ENCODE measurements at regions not wholly inside any gene's neighbourhood (a gene's known extent, or its start where the extent isn't known, plus 50 kb on each side); places are given as distances from the start of the nearest gene placed in this dataset.

DNA sequence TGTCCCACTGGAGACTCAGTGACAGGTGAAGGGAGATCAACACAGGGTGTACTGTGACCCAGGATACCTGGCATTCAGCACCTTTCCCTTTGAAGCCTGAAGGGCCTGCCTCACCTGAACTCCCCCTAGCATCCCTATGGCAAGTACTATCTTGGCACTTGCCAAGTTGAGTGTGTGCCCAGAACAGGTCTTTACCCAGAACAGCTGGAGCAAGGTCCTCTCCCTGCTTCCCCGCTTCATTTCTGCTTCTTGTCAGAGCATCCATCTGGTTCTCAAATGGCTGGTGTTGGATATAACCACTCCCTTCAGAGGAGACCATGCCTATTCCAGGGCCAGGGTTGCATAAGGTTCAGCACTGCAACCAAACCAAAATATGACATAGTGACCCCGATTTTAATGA is 73.0 kb downstream of the FAM43A start:
- Histone ChIP-seq H3K36me3 (no peaks in the 10 kb centered on the region), H3K4me3 (no peak overlapping the region), H3K27ac (no peak overlapping the region), H3K9me3 (replicated peaks) (no peaks in the 10 kb centered on the region), H3K27me3 (no peaks in the 10 kb centered on the region), H3K4me1 (no peaks in the 10 kb centered on the region)
- no peak for DNase-seq

DNA sequence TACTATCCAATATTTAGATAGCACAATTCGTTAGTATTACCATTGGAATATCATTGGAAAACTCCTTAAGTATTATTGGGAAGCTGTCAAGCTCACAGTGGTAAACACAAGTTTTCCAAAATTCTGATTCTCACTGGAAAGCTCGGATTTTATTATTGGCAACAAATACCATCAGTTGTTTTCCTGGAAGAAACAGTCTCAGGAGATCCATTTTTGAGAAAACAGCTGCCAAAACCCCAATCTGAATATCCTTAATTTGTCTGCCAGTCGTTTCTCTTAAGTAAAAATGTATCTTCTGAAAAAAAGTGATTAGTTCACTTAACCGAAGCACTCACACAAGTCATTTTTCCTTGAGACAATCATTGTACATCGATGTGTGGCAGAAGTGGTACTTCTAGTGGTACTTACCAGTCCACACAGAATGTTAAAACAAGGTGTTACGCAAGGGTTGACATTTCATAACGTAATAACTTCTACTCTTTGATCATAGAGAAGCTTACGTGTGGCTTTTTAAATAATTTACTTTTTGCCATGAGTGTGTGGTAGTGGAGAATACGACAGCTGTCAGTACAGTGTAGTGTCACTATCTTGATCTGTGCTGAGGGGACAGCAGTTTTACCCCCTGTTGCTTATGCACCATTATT is 74.9 kb downstream of the FAM43A start:
- H3K36me3 ChIP-seq: no peaks in the 10 kb centered on the region
- H3K4me1 ChIP-seq: no peaks in the 10 kb centered on the region
- no peak overlapping the region for H3K4me3 ChIP-seq
- no peaks in the 10 kb centered on the region for H3K27me3 ChIP-seq
- DNase-seq: no peak
- no peak overlapping the region for H3K27ac ChIP-seq
- H3K9me3 ChIP-seq (replicated peaks): no peaks in the 10 kb centered on the region

DNA sequence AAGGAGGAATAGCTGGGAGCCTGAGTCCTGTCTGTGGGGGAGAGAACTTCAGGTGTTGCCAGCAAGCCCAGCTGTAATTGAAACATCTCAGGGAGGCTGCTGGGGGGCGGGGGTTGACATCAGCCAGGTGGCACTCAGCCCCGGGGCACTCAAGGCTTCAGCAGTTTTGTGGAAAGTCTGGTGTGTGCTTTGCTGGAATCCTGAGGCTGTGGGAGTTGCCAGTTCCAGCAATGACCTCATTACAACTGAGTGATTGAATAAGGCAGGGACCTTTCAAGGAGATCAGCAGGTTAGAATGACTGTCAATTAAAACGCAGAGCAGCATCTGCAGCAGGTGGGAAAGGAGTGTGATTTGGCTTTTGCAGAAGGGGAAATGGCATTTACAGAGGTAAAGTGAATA is 75.7 kb downstream of the FAM43A start:
- no peaks in the 10 kb centered on the region for H3K36me3 ChIP-seq
- H3K4me1 ChIP-seq: no peaks in the 10 kb centered on the region
- H3K27ac ChIP-seq: no peak overlapping the region
- no peak overlapping the region for H3K4me3 ChIP-seq
- H3K9me3 ChIP-seq (replicated peaks): no peaks in the 10 kb centered on the region
- DNase-seq: no peak
- no peaks in the 10 kb centered on the region for H3K27me3 ChIP-seq

DNA sequence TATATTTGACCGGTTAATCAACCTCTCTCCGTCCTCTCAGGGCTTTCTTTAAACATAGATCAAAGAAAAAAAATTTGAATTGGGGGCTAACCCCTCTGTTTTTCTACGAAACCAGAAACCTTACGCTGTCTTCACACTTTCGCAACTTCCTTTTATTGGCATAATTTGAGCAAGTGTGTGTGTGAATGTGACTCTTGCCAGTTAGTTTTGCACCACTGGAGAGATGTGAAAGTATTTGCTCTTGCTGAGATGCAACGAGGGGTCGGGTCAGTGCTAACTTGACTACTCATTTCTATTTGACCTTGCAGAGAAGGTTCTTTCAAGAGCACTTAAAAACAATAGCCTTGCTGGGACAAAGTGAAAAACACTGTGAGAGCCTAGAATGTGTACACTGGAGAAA is 81.2 kb downstream of the FAM43A start:
- H3K4me1 ChIP-seq: no peaks in the 10 kb centered on the region
- no peaks in the 10 kb centered on the region for H3K27me3 ChIP-seq
- DNase-seq: no peak
- H3K27ac ChIP-seq: no peak overlapping the region
- H3K36me3 ChIP-seq: no peaks in the 10 kb centered on the region
- H3K4me3 ChIP-seq: no peak overlapping the region
- H3K9me3 ChIP-seq (replicated peaks): no peaks in the 10 kb centered on the region

DNA sequence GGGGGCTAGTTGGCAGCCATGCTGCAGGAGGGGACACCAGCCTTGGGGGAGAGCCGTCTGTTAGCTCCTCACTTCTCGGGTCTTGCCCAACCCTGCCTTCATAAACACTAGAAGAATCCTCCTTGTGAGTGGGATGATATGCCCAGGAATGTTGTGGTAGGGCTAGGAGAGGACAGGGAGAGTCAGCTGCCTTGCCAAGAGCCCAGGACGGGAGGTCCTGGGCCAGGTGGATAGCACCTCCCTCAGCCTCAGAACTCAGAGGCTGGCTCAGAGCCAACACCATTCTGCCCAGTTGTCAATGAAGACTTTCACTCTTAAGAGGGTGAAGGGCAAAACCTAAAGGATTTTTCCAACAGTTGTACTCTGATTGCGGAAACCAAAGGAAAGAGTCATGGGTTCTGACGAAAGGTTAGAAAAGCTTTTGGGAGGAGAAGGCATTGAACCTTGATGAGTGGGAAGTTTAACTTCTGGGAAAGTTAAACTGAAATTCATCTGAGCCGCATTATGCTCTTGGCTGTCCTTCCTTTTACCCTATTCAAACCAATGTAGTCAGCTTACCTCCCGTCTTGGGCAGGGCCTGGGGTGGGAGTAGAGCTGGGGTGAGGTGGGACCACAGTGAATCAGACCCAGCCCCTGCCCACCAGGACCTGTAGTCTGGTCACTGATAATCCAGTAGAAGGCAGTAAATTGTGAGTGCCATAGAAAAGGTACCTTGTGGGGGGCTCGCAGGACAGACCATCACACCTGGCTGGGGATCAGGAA is 81.9 kb downstream of the FAM43A start:
- H3K27me3 ChIP-seq: no peaks in the 10 kb centered on the region
- no peaks in the 10 kb centered on the region for H3K36me3 ChIP-seq
- H3K9me3 ChIP-seq (replicated peaks): no peaks in the 10 kb centered on the region
- no peak overlapping the region for H3K4me3 ChIP-seq
- H3K27ac ChIP-seq: no peak overlapping the region
- no peak for DNase-seq
- no peaks in the 10 kb centered on the region for H3K4me1 ChIP-seq

DNA sequence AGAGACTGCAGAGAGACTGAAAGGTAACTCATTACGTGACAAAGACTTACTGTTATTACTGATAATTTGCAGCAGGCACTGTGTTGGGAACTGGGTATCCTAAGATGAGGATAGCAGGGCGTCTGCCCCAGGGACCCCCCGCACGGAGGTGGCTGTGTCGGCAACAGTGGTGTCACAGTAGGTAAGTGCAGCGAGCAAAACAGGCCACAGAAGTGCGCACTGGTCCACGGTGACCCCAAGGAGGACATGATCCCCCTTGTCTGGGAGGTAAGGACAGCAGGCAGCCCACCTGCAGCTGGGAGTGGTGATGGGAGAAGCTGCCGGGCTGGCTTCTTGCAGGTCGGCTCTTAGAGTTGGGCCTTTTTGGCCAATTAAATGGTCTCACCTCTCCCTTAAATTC is 82.9 kb downstream of the FAM43A start:
- Histone ChIP-seq H3K27me3 (no peaks in the 10 kb centered on the region), H3K27ac (no peak overlapping the region), H3K36me3 (no peaks in the 10 kb centered on the region), H3K4me1 (no peaks in the 10 kb centered on the region), H3K4me3 (no peak overlapping the region), H3K9me3 (replicated peaks) (no peaks in the 10 kb centered on the region)
- no peak for DNase-seq

DNA sequence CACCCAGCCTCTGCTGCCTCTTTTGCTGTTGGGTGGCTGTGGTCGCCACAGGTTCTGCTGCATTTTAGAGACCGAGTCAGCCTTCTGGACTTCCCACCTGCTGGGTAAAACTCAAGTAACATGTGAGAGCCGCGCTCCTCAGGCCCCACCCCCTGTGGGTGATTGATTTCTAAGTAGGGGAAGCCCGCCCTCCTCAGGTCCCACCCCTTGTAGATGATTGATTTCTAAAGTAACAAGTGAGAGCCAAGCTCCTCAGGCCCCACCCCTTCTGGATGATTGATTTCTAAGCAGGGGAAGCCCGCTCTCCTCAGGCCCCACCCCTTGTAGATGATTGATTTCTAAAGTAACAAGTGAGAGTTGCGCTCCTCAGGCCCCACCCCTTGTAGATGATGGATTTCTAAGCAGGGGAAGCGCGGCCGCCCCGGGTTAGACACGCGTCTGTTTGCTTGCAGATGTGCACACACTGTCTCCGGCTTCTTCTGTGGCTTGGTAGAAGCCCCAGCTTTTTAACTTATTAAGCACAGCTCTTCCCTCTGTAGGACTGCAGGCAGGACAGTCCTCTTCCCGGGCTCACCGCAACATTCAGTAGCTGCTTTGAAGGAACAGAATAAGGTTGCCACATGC is 83.4 kb downstream of the FAM43A start:
- Histone ChIP-seq H3K36me3 (no peaks in the 10 kb centered on the region), H3K4me1 (no peaks in the 10 kb centered on the region), H3K27ac (no peak overlapping the region), H3K4me3 (no peak overlapping the region), H3K9me3 (replicated peaks) (no peaks in the 10 kb centered on the region), H3K27me3 (no peaks in the 10 kb centered on the region)
- peak; percentile 43 to 61 for DNase-seq

DNA sequence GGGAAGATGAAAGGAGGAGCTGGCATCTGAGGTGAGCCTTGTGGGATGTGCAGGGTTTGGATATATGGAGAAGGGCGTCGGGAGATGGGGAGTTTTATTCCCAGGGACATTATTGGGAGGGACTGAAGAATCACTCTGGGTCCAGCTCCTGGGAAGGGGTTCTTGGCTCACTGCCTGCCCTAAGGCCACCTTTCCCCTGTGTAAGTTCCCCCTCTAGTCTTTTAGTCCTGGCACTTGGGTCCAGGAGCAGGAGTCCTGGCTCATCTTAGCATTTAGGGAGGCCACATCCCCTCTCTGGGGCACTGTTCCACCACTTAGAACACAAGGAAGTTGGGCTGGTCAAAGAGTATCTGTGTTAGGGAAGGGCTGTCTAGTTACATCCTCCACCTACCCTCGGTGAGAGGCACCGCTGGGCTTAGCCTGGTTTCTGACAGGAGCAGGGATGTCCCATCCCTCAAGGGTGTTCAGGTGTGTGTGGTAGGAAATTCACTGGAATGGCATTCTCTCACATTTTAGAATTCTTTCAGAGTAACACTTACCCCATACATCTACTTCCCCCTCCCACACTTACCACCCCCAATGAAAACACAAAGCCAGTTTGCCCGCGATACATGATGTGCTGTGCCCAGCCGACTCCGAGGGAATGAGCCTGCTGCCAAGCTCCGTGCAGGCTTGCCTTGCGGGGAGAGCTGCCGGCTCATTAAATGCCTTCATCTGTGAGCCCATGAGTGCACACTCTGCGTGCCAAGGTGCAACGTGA is 86.7 kb downstream of the FAM43A start:
- no peak for DNase-seq
- Histone ChIP-seq H3K27me3 (no peaks in the 10 kb centered on the region), H3K9me3 (replicated peaks) (no peaks in the 10 kb centered on the region), H3K36me3 (no peaks in the 10 kb centered on the region), H3K4me3 (no peak overlapping the region), H3K27ac (no peak overlapping the region), H3K4me1 (no peaks in the 10 kb centered on the region)

DNA sequence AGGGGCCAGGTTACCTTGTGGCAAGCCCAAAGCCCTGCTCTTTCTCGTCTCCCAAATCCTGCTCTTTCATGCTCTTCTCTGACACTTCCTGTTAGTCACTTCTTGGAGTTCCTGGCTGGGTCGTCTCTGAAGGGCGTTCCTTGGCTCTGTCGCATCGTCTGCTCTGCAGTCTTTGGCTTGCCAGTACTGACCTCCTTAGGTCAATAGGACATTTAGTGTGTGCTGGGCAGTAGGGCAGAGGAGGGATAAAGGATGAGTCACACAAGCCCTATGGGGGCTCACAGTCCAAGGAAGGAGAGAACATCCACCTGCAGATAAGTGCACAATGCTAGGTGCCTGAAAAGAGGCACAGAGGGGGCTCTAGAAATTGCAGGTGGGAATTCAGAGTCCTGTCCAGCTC is 87.5 kb downstream of the FAM43A start:
- Histone ChIP-seq H3K9me3 (replicated peaks) (no peaks in the 10 kb centered on the region), H3K27ac (no peak overlapping the region), H3K36me3 (no peaks in the 10 kb centered on the region), H3K27me3 (no peaks in the 10 kb centered on the region), H3K4me3 (no peak overlapping the region), H3K4me1 (no peaks in the 10 kb centered on the region)
- DNase-seq: no peak

DNA sequence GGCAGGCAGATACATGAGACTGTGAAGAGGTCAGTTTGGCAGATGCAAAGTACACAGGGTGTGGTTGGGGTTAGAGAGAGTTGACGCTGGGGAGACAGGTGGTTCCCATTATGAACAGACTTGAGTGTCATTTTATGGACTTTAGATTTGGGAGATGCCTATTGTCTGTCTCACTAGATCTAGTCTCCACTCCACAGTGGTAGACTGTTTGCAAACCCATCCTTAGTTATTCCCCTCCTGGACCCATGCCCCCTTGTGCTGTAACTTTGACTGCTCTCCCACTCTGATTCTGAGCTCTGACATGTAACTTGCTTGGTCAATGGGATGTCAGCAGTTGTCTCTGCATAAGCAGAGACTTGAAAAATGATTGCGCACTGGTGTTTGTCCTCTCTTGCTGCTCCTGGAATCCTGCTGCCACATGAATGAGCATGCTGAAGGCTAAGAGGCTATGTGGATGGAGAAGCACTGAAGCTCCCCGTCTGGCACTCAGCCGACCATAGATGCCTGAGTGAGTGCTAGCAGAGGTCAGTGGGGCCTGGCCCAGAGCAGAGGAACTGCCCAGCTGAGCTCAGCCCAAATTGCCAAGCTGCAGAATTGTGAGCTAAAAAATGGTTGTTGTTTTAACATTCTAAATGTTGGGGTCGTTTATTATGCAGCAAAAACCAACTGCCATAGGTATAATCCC is 88.2 kb downstream of the FAM43A start:
- no peak for DNase-seq
- Histone ChIP-seq H3K36me3 (no peaks in the 10 kb centered on the region), H3K4me3 (no peak overlapping the region), H3K4me1 (no peaks in the 10 kb centered on the region), H3K9me3 (replicated peaks) (no peaks in the 10 kb centered on the region), H3K27ac (no peak overlapping the region), H3K27me3 (no peaks in the 10 kb centered on the region)

DNA sequence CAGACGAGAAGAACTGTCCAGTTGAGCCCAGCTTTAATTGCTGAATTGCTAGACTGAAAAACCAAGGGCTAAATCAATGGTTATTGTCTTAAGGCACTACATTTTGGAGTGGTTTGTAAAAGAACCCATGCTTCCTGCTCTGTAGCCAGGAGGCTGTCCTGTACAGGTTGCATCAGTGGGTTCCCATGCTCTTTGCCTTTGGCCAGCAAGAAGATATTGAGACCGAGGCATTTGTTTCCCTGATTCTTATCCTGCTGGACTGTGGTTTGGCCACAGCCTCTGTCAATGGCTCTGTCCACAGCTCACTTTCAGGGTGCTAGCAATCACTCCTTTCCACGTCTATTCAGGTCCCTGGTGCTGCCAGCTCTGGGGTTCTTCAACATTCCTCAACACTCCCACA is 89.6 kb downstream of the FAM43A start:
- H3K4me1 ChIP-seq: no peaks in the 10 kb centered on the region
- no peaks in the 10 kb centered on the region for H3K9me3 ChIP-seq (replicated peaks)
- no peak overlapping the region for H3K27ac ChIP-seq
- H3K27me3 ChIP-seq: no peaks in the 10 kb centered on the region
- no peaks in the 10 kb centered on the region for H3K36me3 ChIP-seq
- DNase-seq: no peak
- no peak overlapping the region for H3K4me3 ChIP-seq

DNA sequence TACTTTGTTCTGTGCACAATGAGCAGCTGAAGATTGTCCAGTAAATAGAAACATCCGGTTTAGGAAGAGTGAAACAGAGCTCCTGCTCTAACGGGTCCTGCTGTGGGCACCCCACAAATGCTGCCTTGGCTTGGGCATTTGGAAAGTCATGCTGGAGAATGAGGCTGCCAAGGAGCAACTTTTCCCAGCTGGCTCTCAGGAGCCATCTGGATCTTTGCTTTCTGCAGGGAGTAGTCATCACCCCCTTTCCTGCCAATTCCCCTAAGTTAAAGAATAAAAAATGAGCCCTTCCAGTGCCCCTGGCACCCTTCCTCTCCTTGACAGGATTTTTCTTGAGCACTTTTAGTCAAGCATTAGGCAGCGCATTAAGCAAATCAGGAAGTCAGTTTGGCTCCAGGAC is 90.0 kb downstream of the FAM43A start:
- no peaks in the 10 kb centered on the region for H3K4me1 ChIP-seq
- no peak overlapping the region for H3K4me3 ChIP-seq
- no peak overlapping the region for H3K27ac ChIP-seq
- H3K36me3 ChIP-seq: no peaks in the 10 kb centered on the region
- DNase-seq: no peak
- H3K27me3 ChIP-seq: no peaks in the 10 kb centered on the region
- H3K9me3 ChIP-seq (replicated peaks): no peaks in the 10 kb centered on the region

DNA sequence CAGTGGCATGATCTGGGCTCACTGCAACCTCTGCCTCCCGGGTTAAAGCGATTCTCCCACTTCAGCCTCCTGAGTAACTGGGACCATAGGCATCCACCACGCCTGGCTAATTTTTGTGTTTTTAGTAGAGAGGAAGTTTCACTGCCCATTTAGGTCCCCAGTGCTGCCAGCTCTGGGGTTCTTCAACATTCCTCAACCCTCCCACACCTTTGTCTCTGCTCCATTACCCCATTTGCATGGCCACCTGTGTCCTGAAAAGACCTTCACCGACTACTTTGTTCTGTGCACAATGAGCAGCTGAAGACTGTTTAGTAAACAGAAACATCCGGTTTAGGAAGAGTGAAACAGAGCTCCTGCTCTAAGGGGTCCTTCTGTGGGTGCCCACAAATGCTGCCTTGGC is 92.0 kb downstream of the FAM43A start:
- Histone ChIP-seq H3K27ac (no peak overlapping the region), H3K36me3 (no peaks in the 10 kb centered on the region), H3K9me3 (replicated peaks) (no peaks in the 10 kb centered on the region), H3K27me3 (no peaks in the 10 kb centered on the region), H3K4me1 (no peaks in the 10 kb centered on the region), H3K4me3 (no peak overlapping the region)
- DNase-seq: no peak

DNA sequence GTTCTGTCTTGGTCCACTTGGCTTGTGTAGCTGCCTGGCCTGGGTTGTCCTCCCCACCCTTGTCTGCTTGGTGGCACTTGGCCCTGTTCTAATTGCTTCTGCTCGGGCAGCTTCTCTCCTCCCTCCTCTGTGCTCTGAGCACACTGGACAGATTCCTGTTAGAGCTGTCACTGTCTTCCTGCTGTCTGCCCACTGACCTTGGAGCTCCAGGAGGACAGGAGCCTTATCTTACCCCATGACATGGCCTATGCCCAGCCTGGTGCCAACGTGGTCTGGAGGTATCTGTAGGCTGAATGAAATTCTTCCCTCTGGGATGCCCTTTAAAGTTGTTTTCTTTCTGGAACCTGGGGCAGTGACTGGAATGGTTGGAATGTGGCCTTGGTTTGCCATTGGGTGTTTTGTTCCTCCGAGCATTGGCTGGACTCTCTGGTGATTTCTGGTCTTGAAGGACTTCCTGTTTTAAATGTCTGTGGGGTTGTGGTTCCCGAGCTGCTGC is 94.1 kb downstream of the FAM43A start:
- no peak for DNase-seq
- Histone ChIP-seq H3K27me3 (no peaks in the 10 kb centered on the region), H3K9me3 (replicated peaks) (no peaks in the 10 kb centered on the region), H3K27ac (no peak overlapping the region), H3K4me1 (no peaks in the 10 kb centered on the region), H3K4me3 (no peak overlapping the region), H3K36me3 (no peaks in the 10 kb centered on the region)

Data from SJCRH30 (cell line).